Tibial artery (tissue), 4 donors: ENCODE measurements at regions not wholly inside any gene's neighbourhood (a gene's known extent, or its start where the extent isn't known, plus 50 kb on each side); places are given as distances from the start of the nearest gene placed in this dataset.

ENCODE experiments used
- DNase-seq, 2 donors: peaks; one replicate each; pipeline ENCODE4 v3.0.0-alpha.2; 2019
- H3K27ac ChIP-seq, 2 donors: fragments of 200-600 bp; sonication (generic) in 1 of 2; 1 replicate in 1 of 2; 2 replicates in 1 of 2; pipeline ENCODE4 v1.5.1; 2018 to 2019; ENCODE audit warnings: mild to moderate bottlenecking in 1 of 2
- H3K27me3 ChIP-seq, 2 donors: fragments of 200-600 bp; sonication (generic) in 1 of 2; one replicate each; pipeline versions ENCODE4 v1.5.1 to v1.6.0; 2016 to 2019
- H3K36me3 ChIP-seq, 3 donors: fragments of 200-600 bp; sonication (generic) in 2 of 3; one replicate each; pipeline ENCODE4 v1.5.1; 2016 to 2019; ENCODE audit warnings: mild to moderate bottlenecking in 2 of 3
- H3K4me1 ChIP-seq, 4 donors: fragments of 200-600 bp; sonication (generic) in 2 of 4; 1 replicate in 3 of 4; 2 replicates in 1 of 4; pipeline ENCODE4 v1.5.1; 2016 to 2019
- H3K4me3 ChIP-seq, 2 donors: fragments of 200-600 bp; sonication (generic) in 1 of 2; 1 replicate in 1 of 2; 2 replicates in 1 of 2; pipeline ENCODE4 v1.5.1; 2018 to 2019; ENCODE audit warnings: mild to moderate bottlenecking in 2 of 2
- H3K9me3 ChIP-seq, 3 donors: fragments of 200-600 bp; sonication (generic) in 1 of 3; one replicate each; pipeline ENCODE4 v1.5.1; 2016 to 2019
- intact Hi-C: fragments of 100-400 bp; cut with DNase I; formaldehyde crosslinking; loops from one replicate; pipeline ENCODE4 v1.15.0; 2023; ENCODE audit warnings: low total_unique reads
- TF ChIP-seq, protein P1 (sequence below), 2 experiments: fragments of 200-600 bp in 1 of 2; fragments of 450-650 bp in 1 of 2; IDR thresholded peaks; one replicate each; pipeline ENCODE4 v1.5.1; 2017 to 2019; ENCODE audit warnings: antibody characterized with exemption in 2 of 2, mild to moderate bottlenecking in 1 of 2, moderate library complexity in 1 of 2

- TF ChIP-seq, protein P1, sequence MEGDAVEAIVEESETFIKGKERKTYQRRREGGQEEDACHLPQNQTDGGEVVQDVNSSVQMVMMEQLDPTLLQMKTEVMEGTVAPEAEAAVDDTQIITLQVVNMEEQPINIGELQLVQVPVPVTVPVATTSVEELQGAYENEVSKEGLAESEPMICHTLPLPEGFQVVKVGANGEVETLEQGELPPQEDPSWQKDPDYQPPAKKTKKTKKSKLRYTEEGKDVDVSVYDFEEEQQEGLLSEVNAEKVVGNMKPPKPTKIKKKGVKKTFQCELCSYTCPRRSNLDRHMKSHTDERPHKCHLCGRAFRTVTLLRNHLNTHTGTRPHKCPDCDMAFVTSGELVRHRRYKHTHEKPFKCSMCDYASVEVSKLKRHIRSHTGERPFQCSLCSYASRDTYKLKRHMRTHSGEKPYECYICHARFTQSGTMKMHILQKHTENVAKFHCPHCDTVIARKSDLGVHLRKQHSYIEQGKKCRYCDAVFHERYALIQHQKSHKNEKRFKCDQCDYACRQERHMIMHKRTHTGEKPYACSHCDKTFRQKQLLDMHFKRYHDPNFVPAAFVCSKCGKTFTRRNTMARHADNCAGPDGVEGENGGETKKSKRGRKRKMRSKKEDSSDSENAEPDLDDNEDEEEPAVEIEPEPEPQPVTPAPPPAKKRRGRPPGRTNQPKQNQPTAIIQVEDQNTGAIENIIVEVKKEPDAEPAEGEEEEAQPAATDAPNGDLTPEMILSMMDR (IDR thresholded peaks at IDR 0.05), result no peak
Measured at GRCh38 chr11:15806217-15806616, 550.1 kb downstream of the SOX6 start.

DNA sequence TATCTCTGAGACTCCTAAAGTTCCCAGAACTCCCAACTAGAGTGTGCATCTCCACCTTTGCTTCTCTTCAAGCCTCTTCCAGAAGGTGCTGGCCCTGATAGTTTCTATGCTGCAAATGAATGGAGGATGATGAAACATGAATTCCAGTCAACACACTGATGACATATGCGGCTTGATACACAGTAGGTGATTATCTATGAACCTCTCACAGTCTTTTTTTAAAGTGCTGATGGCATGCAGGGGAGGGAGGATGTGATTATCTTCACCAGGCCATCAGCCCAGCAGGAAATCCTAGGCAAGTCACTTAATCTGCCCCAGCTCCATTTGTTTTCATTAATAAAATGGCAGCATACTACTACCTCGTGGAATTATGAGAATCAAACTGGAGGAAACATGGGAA is 548.5 kb downstream of the SOX6 start:
- DNase-seq, result no peak
- Histone ChIP-seq H3K27me3 (no peaks in the 10 kb centered on the region), H3K27ac (no peak overlapping the region), H3K4me1 (peaks cover 0 to 25% (median 7%) of the 10 kb centered on the region in 4 donors), H3K4me3 (no peak overlapping the region), H3K36me3 (no peaks in the 10 kb centered on the region), H3K9me3 (no peaks in the 10 kb centered on the region)
- intact Hi-C loops, result no loop called here
- TF ChIP-seq, protein P1 (IDR thresholded peaks at IDR 0.05), result no peak

More at GRCh38 chr11:15806217-15806616, 550.1 kb downstream of the SOX6 start:
- H3K36me3 ChIP-seq, result no peaks in the 10 kb centered on the region
- no peaks in the 10 kb centered on the region for H3K27me3 ChIP-seq
- DNase-seq, result no peak
- intact Hi-C loops, result no loop called here
- no peaks in the 10 kb centered on the region for H3K9me3 ChIP-seq
- no peak overlapping the region for H3K4me3 ChIP-seq
- H3K4me1 ChIP-seq, result peaks cover 0 to 39% (median 14%) of the 10 kb centered on the region in 4 donors
- no peak overlapping the region for H3K27ac ChIP-seq

DNA sequence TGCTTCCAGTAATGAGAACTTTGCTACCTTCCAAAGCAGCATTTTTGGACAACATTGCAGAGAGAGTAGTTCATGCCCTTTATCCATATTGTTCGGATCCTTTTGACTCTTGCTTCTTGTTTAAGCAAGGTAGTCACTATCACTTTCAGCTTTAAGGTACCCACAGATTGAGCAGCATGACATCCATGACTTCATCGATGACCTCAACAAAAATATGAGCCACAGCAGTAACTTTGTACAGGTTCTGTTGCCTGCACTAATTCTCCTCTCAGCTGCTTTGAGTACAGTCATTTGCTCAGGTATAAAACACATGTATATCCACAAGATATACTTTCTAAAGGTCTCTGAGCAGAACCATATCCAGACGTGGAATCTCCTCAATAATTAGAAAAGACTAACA is 546.3 kb downstream of the SOX6 start:
- Histone ChIP-seq H3K9me3 (no peaks in the 10 kb centered on the region), H3K36me3 (no peaks in the 10 kb centered on the region), H3K4me1 (peaks cover 0 to 12% (median 4%) of the 10 kb centered on the region in 4 donors), H3K27ac (no peak overlapping the region), H3K4me3 (no peak overlapping the region), H3K27me3 (no peaks in the 10 kb centered on the region)
- no peak for DNase-seq
- intact Hi-C loops, result loop anchor here (10.0 kb wide), 1 partner anchor 795 kb away; no protein-coding TSS in a partner anchor
- TF ChIP-seq, protein P1 (IDR thresholded peaks at IDR 0.05), result no peak

DNA sequence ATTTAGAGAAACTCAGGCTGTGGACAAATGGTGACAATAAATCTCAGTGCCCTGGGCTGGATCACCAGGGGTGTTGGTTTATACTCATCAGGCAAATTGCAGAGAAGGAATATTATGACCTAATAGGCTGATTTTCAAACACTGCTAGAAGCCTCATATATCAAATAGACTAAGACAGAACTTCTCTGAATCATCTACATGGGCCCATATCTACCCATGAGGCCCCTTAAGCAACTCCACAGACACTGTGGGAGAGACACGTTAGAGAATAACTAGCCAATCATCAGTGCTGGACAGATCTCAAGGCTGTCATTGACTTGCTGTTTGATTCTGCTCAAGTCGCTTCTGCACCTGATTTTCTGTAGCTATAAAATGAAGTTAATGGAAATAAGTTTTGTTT is 545.8 kb downstream of the SOX6 start:
- no peak for DNase-seq
- Histone ChIP-seq H3K27me3 (no peaks in the 10 kb centered on the region), H3K4me3 (no peak overlapping the region), H3K9me3 (no peaks in the 10 kb centered on the region), H3K27ac (no peak overlapping the region), H3K4me1 (peaks cover 0 to 16% (median 8%) of the 10 kb centered on the region in 4 donors), H3K36me3 (no peaks in the 10 kb centered on the region)
- intact Hi-C loops, result loop anchor here (10.0 kb wide), 1 partner anchor 794 kb away; no protein-coding TSS in a partner anchor
- TF ChIP-seq, protein P1 (IDR thresholded peaks at IDR 0.05), result no peak

- H3K36me3 ChIP-seq, result no peaks in the 10 kb centered on the region
- H3K27me3 ChIP-seq, result no peaks in the 10 kb centered on the region
- H3K9me3 ChIP-seq, result no peaks in the 10 kb centered on the region
- DNase-seq, result no peak
- H3K4me1 ChIP-seq, result peaks cover 0 to 50% (median 34%) of the 10 kb centered on the region in 4 donors
- H3K4me3 ChIP-seq, result no peak overlapping the region
- peak overlapping the region; percentile 36 to 65 for H3K27ac ChIP-seq
- TF ChIP-seq, protein P1 (IDR thresholded peaks at IDR 0.05), result no peak
- intact Hi-C loops, result loop anchor here (10.0 kb wide), 1 partner anchor 789 kb away; no protein-coding TSS in a partner anchor
Measured at GRCh38 chr11:15815246-15816195, 540.8 kb downstream of the SOX6 start.
